ENCODE measurements at regions not wholly inside any gene's neighbourhood (a gene's known extent, or its start where the extent isn't known, plus 50 kb on each side); places are given as distances from the start of the nearest gene placed in this dataset.
"Not testable (repeated sequence)": the region's sequence is repeated elsewhere in the genome, so short reads cannot be mapped to it uniquely, and the experiment has no call there.

DNA sequence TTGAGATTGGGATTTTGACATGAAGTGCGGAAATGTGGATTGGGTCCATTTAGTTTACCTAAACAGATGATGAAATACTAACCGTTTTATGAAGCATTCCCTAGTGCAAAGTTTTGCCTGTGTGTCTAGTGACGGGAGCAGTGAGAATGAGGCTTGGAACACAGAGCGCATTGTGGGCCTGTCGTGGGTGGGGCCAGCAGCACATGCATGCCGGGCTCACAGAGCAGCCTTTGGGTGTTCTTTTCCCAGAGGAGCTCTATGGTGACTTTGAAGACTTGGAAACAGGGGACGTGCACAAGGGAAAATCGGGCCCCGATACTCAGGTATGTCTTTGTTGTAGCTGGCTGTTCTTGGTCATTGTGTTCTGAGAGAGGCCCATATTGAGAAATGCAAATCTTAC is 388.1 kb downstream of the GOLGA6L6 start:
- H3K79me2 ChIP-seq (ENCODE audit: control insufficient read depth, insufficient read depth, low read length); H3K27ac Mint-ChIP-seq; H3K9ac ChIP-seq (ENCODE audit: low read length); H3K27me3 ChIP-seq (replicated peaks in 1 of 4; ENCODE audit: control extremely low read depth in 1 of 4, control insufficient read depth in 3 of 4, insufficient read depth in 4 of 4, low read length in 3 of 4); H3K9me3 ChIP-seq (ENCODE audit: control extremely low read depth in 1 of 3, control insufficient read depth in 2 of 3, insufficient read depth in 1 of 3, low read length in 2 of 3); H3K4me3 ChIP-seq (ENCODE audit: control extremely low read depth in 1 of 5, extremely low read depth in 1 of 5, insufficient read depth in 1 of 5, low read depth in 2 of 5, low read length in 4 of 5); H3K36me3 ChIP-seq (replicated peaks in 1 of 2; ENCODE audit: control extremely low read depth in 1 of 2, control insufficient read depth in 1 of 2, extremely low read depth in 1 of 2, insufficient read depth in 2 of 2, low read length in 1 of 2); H4K20me1 ChIP-seq (ENCODE audit: control insufficient read depth, insufficient read depth, low read length, poor library complexity, severe bottlenecking); intact Hi-C loops (cut with micrococcal nuclease); CTCF ChIA-PET; H2AFZ ChIP-seq (ENCODE audit: insufficient read depth, low read depth, low read length, poor library complexity, severe bottlenecking); DNase-seq; H3K9me3 Mint-ChIP-seq (ENCODE audit: insufficient read depth); H3K27ac ChIP-seq (ENCODE audit: low read length in 2 of 2); H3K4me1 ChIP-seq (ENCODE audit: control insufficient read depth in 2 of 2, insufficient read depth in 2 of 2, low read length in 2 of 2); H3K4me1 Mint-ChIP-seq; POLR2A ChIA-PET; H3K4me2 ChIP-seq (replicated peaks; ENCODE audit: low read depth, low read length, poor library complexity, severe bottlenecking); H3K4me3 Mint-ChIP-seq; H3K27me3 Mint-ChIP-seq; ATAC-seq (ENCODE audit: low read depth): not testable (repeated sequence)
- no CpG with 5 or more reads among the region's 9 CpGs for WGBS (ENCODE audit: insufficient coverage)

DNA sequence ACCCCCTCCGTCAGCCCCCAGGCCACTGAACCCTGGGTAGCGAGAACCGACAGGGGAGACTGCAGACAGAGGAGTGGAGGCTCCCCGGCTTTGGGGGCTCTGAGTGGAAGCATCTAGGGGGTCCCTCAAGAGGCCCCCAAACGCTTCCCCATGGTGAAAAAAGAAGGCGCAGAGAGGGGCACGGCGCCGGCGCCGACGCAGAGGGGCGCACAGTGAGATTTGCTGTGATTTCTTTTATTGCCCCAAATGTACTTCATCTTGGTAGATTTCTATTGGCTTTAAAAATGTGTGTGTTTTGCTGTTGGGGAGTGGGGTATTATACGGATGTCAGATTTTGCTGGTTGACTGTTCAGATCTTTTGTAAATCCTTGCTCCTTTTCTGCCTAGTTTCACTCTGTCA is 392.9 kb downstream of the GOLGA6L6 start:
- H3K27ac ChIP-seq (ENCODE audit: low read length in 2 of 2); H3K4me2 ChIP-seq (replicated peaks; ENCODE audit: low read depth, low read length, poor library complexity, severe bottlenecking); H3K36me3 ChIP-seq (replicated peaks in 1 of 2; ENCODE audit: control extremely low read depth in 1 of 2, control insufficient read depth in 1 of 2, extremely low read depth in 1 of 2, insufficient read depth in 2 of 2, low read length in 1 of 2); H3K4me1 ChIP-seq (ENCODE audit: control insufficient read depth in 2 of 2, insufficient read depth in 2 of 2, low read length in 2 of 2); CTCF ChIA-PET; H3K27me3 ChIP-seq (replicated peaks in 1 of 4; ENCODE audit: control extremely low read depth in 1 of 4, control insufficient read depth in 3 of 4, insufficient read depth in 4 of 4, low read length in 3 of 4); H4K20me1 ChIP-seq (ENCODE audit: control insufficient read depth, insufficient read depth, low read length, poor library complexity, severe bottlenecking); H3K79me2 ChIP-seq (ENCODE audit: control insufficient read depth, insufficient read depth, low read length); H3K27ac Mint-ChIP-seq; intact Hi-C loops (cut with micrococcal nuclease); H3K4me3 Mint-ChIP-seq; H3K9ac ChIP-seq (ENCODE audit: low read length); H3K4me3 ChIP-seq (ENCODE audit: control extremely low read depth in 1 of 5, extremely low read depth in 1 of 5, insufficient read depth in 1 of 5, low read depth in 2 of 5, low read length in 4 of 5); H3K4me1 Mint-ChIP-seq; H3K9me3 ChIP-seq (ENCODE audit: control extremely low read depth in 1 of 3, control insufficient read depth in 2 of 3, insufficient read depth in 1 of 3, low read length in 2 of 3); H3K9me3 Mint-ChIP-seq (ENCODE audit: insufficient read depth); ATAC-seq (ENCODE audit: low read depth); H2AFZ ChIP-seq (ENCODE audit: insufficient read depth, low read depth, low read length, poor library complexity, severe bottlenecking); DNase-seq; POLR2A ChIA-PET; H3K27me3 Mint-ChIP-seq: not testable (repeated sequence)
- WGBS (ENCODE audit: insufficient coverage) = 86% methylated on average over 7 of the region's 14 CpGs

DNA sequence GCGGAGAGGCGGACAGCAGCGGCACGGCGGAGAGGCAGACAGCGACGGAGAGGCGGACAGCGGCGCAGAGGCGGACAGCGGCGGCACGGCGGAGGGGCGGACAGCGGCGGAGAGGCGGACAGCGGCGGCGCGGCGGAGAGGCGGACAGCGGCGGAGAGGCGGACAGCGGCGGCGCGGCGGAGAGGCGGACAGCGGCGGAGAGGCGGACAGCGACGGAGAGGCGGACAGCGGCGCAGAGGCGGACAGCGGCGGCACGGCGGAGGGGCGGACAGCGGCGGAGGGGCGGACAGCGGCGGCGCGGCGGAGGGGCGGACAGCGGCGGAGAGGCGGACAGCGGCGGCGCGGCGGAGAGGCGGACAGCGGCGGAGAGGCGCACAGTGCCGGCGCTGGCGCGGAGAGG is 393.6 kb downstream of the GOLGA6L6 start:
- H4K20me1 ChIP-seq (ENCODE audit: control insufficient read depth, insufficient read depth, low read length, poor library complexity, severe bottlenecking); H3K4me3 Mint-ChIP-seq; H3K27me3 Mint-ChIP-seq; intact Hi-C loops (cut with micrococcal nuclease); H3K36me3 ChIP-seq (replicated peaks in 1 of 2; ENCODE audit: control extremely low read depth in 1 of 2, control insufficient read depth in 1 of 2, extremely low read depth in 1 of 2, insufficient read depth in 2 of 2, low read length in 1 of 2); H2AFZ ChIP-seq (ENCODE audit: insufficient read depth, low read depth, low read length, poor library complexity, severe bottlenecking); H3K4me1 ChIP-seq (ENCODE audit: control insufficient read depth in 2 of 2, insufficient read depth in 2 of 2, low read length in 2 of 2); H3K9me3 Mint-ChIP-seq (ENCODE audit: insufficient read depth); H3K4me2 ChIP-seq (replicated peaks; ENCODE audit: low read depth, low read length, poor library complexity, severe bottlenecking); H3K79me2 ChIP-seq (ENCODE audit: control insufficient read depth, insufficient read depth, low read length); POLR2A ChIA-PET; H3K9me3 ChIP-seq (ENCODE audit: control extremely low read depth in 1 of 3, control insufficient read depth in 2 of 3, insufficient read depth in 1 of 3, low read length in 2 of 3); DNase-seq; H3K4me1 Mint-ChIP-seq; H3K27ac ChIP-seq (ENCODE audit: low read length in 2 of 2); H3K4me3 ChIP-seq (ENCODE audit: control extremely low read depth in 1 of 5, extremely low read depth in 1 of 5, insufficient read depth in 1 of 5, low read depth in 2 of 5, low read length in 4 of 5); H3K27ac Mint-ChIP-seq; ATAC-seq (ENCODE audit: low read depth); H3K27me3 ChIP-seq (replicated peaks in 1 of 4; ENCODE audit: control extremely low read depth in 1 of 4, control insufficient read depth in 3 of 4, insufficient read depth in 4 of 4, low read length in 3 of 4); H3K9ac ChIP-seq (ENCODE audit: low read length); CTCF ChIA-PET: not testable (repeated sequence)
- WGBS (ENCODE audit: insufficient coverage) = 93% methylated on average over 33 of the region's 73 CpGs

DNA sequence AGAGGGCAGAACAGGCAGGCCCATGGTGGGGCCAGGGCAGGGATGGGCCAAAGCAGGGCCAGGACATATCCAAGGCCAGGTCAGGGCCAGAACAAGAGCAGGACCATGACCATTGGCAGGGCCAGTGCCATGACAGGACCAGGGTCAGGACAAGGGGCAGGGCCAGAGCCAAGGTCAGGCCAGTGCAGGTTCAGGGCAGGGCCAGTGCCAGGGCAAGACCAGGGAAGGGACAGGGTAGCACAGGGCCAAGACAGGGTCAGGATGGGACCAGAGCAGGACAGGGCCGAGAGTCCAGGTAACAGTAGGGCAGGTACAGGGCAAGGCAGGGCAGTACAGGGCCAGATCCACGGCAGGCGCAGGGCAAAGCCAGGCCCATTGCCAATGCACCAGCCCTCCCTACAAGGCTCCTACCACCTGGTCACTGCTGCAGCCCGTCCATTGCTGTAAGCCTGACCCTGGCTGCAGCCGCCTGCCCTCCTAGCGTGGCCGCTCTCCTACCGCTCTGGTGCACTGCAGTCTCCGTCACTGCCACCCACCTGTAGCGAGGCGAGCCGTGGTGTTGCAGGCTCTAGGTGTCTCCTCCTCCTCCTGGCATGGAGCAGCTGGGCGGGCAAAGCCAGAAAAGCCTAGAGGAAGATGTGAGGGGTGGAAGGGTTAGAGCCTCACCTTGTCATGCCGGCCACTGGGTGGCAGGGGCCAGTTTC is 397.1 kb downstream of the GOLGA6L6 start:
- H3K4me3 Mint-ChIP-seq; DNase-seq; ATAC-seq (ENCODE audit: low read depth); H3K9me3 Mint-ChIP-seq (ENCODE audit: insufficient read depth); H3K27me3 Mint-ChIP-seq; H2AFZ ChIP-seq (ENCODE audit: insufficient read depth, low read depth, low read length, poor library complexity, severe bottlenecking); H3K27ac Mint-ChIP-seq; H3K36me3 ChIP-seq (replicated peaks in 1 of 2; ENCODE audit: control extremely low read depth in 1 of 2, control insufficient read depth in 1 of 2, extremely low read depth in 1 of 2, insufficient read depth in 2 of 2, low read length in 1 of 2); H3K4me1 ChIP-seq (ENCODE audit: control insufficient read depth in 2 of 2, insufficient read depth in 2 of 2, low read length in 2 of 2); H3K79me2 ChIP-seq (ENCODE audit: control insufficient read depth, insufficient read depth, low read length); CTCF ChIA-PET; H3K27me3 ChIP-seq (replicated peaks in 1 of 4; ENCODE audit: control extremely low read depth in 1 of 4, control insufficient read depth in 3 of 4, insufficient read depth in 4 of 4, low read length in 3 of 4); H3K9me3 ChIP-seq (ENCODE audit: control extremely low read depth in 1 of 3, control insufficient read depth in 2 of 3, insufficient read depth in 1 of 3, low read length in 2 of 3); H3K27ac ChIP-seq (ENCODE audit: low read length in 2 of 2); H3K9ac ChIP-seq (ENCODE audit: low read length); POLR2A ChIA-PET; H4K20me1 ChIP-seq (ENCODE audit: control insufficient read depth, insufficient read depth, low read length, poor library complexity, severe bottlenecking); H3K4me3 ChIP-seq (ENCODE audit: control extremely low read depth in 1 of 5, extremely low read depth in 1 of 5, insufficient read depth in 1 of 5, low read depth in 2 of 5, low read length in 4 of 5); H3K4me1 Mint-ChIP-seq; H3K4me2 ChIP-seq (replicated peaks; ENCODE audit: low read depth, low read length, poor library complexity, severe bottlenecking); intact Hi-C loops (cut with micrococcal nuclease): not testable (repeated sequence)
- no CpG with 5 or more reads among the region's 14 CpGs for WGBS (ENCODE audit: insufficient coverage)
